Ishikawa (cell line): ENCODE measurements at regions not wholly inside any gene's neighbourhood (a gene's known extent, or its start where the extent isn't known, plus 50 kb on each side); places are given as distances from the start of the nearest gene placed in this dataset.

ENCODE experiments used
- CEBPB ChIP-seq: IDR thresholded peaks from 2 replicates; pipeline ENCODE4 v1.6.1; 2012
- CREB1 ChIP-seq: IDR thresholded peaks from 2 replicates; pipeline ENCODE4 v1.6.1; 2012; ENCODE audit warnings: low read depth
- EGR1 ChIP-seq: IDR thresholded peaks from 2 replicates; pipeline ENCODE4 v1.6.1; 2012
- EP300 ChIP-seq: IDR thresholded peaks from 2 replicates; pipeline ENCODE4 v1.6.1; 2012; ENCODE audit warnings: borderline replicate concordance
- FOXM1 ChIP-seq: IDR thresholded peaks from 2 replicates; pipeline ENCODE4 v1.6.1; 2012; ENCODE audit warnings: low read depth, borderline replicate concordance
- NFIC ChIP-seq: IDR thresholded peaks from 2 replicates; pipeline ENCODE4 v1.6.1; 2012
- RAD21 ChIP-seq: IDR thresholded peaks from 2 replicates; pipeline ENCODE4 v1.6.1; 2012; ENCODE audit warnings: low read depth
- TAF1 ChIP-seq: IDR thresholded peaks from 2 replicates; pipeline ENCODE4 v1.6.1; 2012; ENCODE audit warnings: low read depth, mild to moderate bottlenecking
- TCF12 ChIP-seq: IDR thresholded peaks from 2 replicates; pipeline ENCODE4 v1.6.1; 2012; ENCODE audit warnings: low read depth
- TEAD4 ChIP-seq: IDR thresholded peaks from 2 replicates; pipeline ENCODE4 v1.6.1; 2012
- YY1 ChIP-seq: IDR thresholded peaks from 2 replicates; pipeline ENCODE4 v1.6.1; 2012; ENCODE audit warnings: low read depth
- ZBTB7A ChIP-seq: IDR thresholded peaks from 2 replicates; pipeline ENCODE4 v1.6.1; 2012; ENCODE audit warnings: low read depth
- TF ChIP-seq, protein P1 (sequence below): IDR thresholded peaks from 2 replicates; pipeline ENCODE4 v1.6.1; 2012
- TF ChIP-seq, protein P2 (sequence below): IDR thresholded peaks from 2 replicates; pipeline ENCODE4 v1.6.1; 2012
- TF ChIP-seq, protein P3 (sequence below): IDR thresholded peaks from 2 replicates; pipeline ENCODE4 v1.6.1; 2012; ENCODE audit warnings: low read depth, mild to moderate bottlenecking

DNA sequence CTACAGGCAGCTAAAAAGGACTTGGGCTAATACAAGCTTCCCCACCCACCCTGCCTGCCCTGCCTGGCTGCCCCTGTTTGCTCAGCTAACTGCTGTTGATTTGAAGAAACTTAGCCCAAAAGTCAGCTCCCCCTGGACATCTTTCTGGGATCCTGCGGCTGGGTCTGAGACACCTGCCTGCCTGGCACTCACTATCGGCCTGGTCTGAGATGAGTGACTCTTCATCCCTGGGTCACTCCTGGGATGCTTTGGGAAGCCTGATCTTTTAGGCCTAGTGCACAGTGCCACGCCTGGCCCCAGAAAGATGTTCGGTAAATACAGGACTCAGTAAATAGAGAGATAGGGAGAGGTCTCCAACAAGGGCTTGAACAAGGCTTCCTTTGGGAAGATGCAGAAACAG, 211.3 kb upstream of the DIO3 start:
- no peak for TF ChIP-seq CEBPB

DNA sequence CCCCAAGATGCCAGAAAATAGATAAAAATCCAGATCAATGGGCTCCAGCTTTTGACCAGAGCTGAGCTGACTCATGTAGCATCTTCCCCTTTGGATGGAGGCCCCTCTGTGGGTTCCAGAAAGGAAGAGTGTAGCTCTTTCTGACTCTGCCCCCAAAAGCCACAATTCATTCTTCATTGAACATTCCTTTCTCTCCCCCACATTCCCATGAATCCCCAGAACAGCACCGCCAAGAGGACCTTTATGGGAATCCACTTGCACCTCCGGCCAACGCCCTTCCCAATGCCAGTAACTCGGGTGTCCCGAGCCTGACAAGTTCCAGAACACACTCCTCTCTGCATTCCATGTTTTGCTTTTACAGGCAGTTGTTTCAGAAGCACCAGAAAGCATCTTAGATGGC, 210.6 kb upstream of the DIO3 start:
- no peak for TF ChIP-seq TCF12
- no peak for TF ChIP-seq EP300
- no peak for TF ChIP-seq FOXM1
- TF ChIP-seq EGR1, result no peak
- no peak for TF ChIP-seq CEBPB
- no peak for TF ChIP-seq NFIC
- TF ChIP-seq, protein P1, sequence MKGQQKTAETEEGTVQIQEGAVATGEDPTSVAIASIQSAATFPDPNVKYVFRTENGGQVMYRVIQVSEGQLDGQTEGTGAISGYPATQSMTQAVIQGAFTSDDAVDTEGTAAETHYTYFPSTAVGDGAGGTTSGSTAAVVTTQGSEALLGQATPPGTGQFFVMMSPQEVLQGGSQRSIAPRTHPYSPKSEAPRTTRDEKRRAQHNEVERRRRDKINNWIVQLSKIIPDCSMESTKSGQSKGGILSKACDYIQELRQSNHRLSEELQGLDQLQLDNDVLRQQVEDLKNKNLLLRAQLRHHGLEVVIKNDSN, result no peak
- TF ChIP-seq, protein P2, sequence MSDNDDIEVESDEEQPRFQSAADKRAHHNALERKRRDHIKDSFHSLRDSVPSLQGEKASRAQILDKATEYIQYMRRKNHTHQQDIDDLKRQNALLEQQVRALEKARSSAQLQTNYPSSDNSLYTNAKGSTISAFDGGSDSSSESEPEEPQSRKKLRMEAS, result no peak
- TF ChIP-seq TAF1, result no peak
- TF ChIP-seq ZBTB7A, result no peak
- TF ChIP-seq, protein P3, sequence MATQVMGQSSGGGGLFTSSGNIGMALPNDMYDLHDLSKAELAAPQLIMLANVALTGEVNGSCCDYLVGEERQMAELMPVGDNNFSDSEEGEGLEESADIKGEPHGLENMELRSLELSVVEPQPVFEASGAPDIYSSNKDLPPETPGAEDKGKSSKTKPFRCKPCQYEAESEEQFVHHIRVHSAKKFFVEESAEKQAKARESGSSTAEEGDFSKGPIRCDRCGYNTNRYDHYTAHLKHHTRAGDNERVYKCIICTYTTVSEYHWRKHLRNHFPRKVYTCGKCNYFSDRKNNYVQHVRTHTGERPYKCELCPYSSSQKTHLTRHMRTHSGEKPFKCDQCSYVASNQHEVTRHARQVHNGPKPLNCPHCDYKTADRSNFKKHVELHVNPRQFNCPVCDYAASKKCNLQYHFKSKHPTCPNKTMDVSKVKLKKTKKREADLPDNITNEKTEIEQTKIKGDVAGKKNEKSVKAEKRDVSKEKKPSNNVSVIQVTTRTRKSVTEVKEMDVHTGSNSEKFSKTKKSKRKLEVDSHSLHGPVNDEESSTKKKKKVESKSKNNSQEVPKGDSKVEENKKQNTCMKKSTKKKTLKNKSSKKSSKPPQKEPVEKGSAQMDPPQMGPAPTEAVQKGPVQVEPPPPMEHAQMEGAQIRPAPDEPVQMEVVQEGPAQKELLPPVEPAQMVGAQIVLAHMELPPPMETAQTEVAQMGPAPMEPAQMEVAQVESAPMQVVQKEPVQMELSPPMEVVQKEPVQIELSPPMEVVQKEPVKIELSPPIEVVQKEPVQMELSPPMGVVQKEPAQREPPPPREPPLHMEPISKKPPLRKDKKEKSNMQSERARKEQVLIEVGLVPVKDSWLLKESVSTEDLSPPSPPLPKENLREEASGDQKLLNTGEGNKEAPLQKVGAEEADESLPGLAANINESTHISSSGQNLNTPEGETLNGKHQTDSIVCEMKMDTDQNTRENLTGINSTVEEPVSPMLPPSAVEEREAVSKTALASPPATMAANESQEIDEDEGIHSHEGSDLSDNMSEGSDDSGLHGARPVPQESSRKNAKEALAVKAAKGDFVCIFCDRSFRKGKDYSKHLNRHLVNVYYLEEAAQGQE, result no peak
- no peak for TF ChIP-seq RAD21
- TF ChIP-seq YY1, result no peak
- no peak for TF ChIP-seq CREB1
- no peak for TF ChIP-seq TEAD4

DNA sequence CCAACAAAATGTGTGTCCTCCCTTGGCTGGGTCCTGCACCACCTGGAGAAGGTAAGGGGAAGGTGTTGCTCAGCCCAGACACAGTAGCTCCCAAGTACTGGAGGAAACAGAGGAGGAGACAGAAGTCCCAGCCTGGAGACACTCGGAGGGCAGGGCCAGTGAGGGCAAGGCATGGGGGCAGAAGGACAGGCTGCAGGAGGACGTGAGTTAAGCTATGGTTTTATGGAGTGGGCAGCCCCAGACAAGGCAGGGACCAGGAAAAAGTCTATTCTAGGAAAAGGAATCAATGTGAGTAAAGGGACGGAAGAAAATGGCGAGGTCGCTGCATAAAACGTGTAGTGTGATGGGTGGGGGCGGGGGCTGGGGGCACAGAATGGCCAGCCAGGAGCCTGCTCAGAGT, 210.1 kb upstream of the DIO3 start:
- TF ChIP-seq EGR1, result no peak
- TF ChIP-seq NFIC, result no peak
- TF ChIP-seq FOXM1, result no peak
- no peak for TF ChIP-seq EP300
- TF ChIP-seq CEBPB, result no peak

DNA sequence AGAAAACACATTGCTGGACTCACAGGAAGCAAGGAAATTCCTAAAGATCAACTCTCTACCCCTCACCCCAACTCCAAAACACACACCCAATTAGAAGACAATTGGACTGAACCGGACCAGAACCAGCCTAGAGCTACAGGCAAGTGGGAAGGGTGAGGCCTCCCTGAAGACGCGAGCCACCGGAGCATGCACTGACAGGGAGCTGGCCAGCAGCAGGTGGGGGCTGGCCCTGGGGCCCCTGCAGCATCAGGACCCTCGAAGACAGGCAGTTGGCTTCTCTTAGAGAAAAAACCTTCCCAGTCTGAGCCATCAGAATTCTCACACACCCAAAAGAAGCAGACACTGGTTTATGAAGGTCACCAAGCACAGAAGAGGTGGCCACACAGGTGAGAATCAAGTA, 209.5 kb upstream of the DIO3 start:
- no peak for TF ChIP-seq EGR1
- TF ChIP-seq, protein P3, result no peak
- no peak for TF ChIP-seq RAD21
- TF ChIP-seq TCF12, result no peak
- TF ChIP-seq, protein P1, result no peak
- TF ChIP-seq FOXM1, result no peak
- TF ChIP-seq CREB1, result no peak
- TF ChIP-seq, protein P2, result no peak
- TF ChIP-seq YY1, result no peak
- TF ChIP-seq TEAD4, result no peak
- TF ChIP-seq ZBTB7A, result no peak

DNA sequence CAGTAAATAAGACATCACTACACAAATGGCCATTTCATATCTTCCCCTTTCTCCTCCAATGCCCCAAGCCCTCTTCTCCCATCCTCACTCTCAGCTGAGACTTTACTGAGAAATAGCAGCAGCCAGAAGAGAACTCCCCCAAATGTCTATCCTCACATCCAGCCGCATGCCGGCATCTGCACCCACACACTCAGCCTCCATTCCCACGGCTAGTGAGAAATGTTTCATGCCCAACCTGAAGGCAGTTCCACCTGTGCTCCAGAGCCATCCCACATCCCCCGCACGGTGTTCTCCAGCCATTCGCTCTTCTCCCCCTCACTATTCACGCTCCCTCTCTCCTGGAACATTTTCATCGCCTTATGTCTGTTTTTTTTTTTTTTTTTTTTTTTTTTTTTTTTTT, 208.7 kb upstream of the DIO3 start:
- no peak for TF ChIP-seq ZBTB7A
- TF ChIP-seq CREB1, result no peak
- TF ChIP-seq TEAD4, result no peak
- no peak for TF ChIP-seq RAD21
- TF ChIP-seq, protein P2, result no peak
- TF ChIP-seq YY1, result no peak
- TF ChIP-seq, protein P3, result no peak
- TF ChIP-seq EGR1, result no peak
- TF ChIP-seq NFIC, result no peak
- TF ChIP-seq FOXM1, result no peak
- TF ChIP-seq, protein P1, result no peak
- no peak for TF ChIP-seq TAF1
